CD4-positive, alpha-beta T cell treated with Interleukin-21 for 1 hour (primary cell): ENCODE measurements at regions not wholly inside any gene's neighbourhood (a gene's known extent, or its start where the extent isn't known, plus 50 kb on each side); places are given as distances from the start of the nearest gene placed in this dataset.

Experiments used
- DNase-seq: peaks from one replicate; pipeline ENCODE4 v3.0.0-alpha.2; 2020

DNA sequence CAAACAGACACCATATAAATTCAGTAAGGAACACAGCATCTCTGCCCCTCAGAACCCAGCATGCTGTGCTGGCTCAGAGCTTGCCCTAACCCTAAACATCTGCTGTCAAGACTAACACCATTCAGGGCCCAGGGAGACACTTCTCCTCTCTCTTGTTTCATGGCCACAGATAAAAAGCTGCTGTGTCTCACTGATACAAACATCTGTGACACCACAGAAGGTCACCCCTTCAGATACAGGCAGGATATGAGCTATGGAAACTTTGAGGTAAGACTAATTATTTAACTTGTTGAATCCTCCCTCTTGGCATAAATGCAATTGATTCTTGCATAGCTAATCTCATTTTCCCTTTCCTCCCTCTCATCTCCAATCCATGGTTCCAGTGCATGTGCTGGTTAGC is 61.6 kb upstream of the GPR12 start:
- DNase-seq: no peak

DNA sequence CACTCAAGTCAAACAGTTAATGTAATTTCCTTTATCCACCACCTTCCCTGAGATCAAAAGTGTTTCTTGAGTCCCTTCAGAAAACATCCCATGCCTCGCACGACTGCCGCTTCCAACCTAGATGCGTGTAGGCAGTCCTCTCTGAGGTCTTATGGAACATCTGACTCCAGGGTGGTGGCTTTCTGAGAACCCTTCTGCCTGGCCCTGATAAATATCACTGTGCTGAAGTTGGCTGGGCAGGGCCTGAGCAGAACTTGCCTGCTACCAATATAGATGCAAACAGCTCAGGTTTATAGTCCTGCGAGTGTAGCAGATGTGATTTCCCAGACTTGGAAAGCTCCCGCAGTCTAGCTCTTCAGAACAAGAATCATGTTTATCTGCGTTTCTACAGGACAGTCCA is 61.1 kb upstream of the GPR12 start:
- DNase-seq: no peak

DNA sequence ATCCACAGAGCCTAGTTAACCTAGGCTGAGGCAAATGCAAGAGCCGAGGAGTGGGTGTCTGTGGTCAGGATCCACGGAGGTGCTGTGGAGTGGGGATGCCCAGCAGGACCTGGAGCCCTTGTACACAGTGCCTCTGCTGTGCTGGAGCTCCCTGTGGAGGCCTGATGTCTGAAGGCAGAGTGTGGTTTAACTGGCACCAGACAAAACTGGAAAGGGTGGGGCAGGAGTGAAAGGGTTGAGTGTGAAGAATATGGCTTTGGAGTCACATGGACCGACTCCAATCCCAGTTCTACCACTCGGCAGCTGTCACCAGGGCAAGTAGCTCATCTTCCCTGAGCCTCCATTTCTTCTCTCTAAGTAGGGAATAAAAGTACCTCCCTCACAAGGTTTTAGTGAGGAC is 60.3 kb upstream of the GPR12 start:
- no peak for DNase-seq

DNA sequence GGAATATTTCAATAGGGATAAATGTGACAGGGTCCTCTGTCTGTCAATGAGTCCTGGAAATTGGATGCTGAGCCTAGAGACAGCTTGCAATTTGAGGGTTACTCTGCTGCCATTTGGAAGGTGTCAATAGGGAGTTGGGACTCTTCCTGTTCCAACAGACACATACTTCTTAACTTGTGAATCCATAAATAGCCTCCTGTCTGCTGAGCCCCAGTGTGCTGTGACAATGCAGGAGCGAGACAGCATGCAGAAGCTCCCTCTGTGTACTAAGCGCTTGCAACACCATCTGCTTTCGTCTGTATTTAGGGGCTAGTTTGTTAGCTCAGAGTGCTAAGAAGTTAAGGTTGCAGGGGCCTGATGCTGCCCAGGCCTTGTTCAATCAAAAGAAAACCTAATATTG is 58.5 kb upstream of the GPR12 start:
- DNase-seq: no peak

DNA sequence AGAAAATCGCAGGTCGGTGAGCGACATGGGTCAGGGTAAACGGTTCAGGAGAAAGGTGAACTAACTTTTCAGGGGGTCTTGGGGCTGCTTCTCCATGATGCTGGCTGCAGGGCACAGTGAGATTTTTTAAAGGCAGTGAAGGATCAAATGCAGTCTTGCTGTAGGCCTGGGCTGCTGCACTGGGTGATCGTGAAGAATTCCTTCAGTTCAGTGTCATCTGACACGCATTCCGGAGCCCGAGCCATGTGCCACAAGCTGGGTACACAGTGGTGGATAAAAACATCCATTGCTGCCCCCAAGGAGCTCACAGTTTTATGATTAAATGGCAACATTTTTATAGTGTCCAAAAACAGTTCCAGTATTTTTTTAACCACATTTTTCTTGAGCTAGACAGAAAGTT is 56.3 kb upstream of the GPR12 start:
- no peak for DNase-seq

DNA sequence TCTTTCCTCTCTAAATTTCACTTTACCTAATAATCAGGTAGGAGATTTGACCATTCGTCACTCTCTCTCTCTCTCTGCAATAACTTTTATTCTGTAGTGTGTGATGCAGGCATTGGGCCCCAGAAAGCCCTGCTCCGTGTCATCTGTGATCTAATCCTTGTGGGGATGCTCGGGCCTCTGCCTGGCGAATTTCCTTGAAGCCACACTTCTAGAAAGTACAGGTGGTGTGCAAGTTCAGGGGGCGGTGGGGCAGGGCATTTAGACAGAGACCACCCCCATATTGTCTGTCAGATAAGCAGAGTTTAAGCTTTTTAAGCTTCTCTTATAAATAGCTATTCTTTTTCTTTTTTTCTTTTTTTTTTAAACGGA is 53.4 kb upstream of the GPR12 start:
- no peak for DNase-seq

DNA sequence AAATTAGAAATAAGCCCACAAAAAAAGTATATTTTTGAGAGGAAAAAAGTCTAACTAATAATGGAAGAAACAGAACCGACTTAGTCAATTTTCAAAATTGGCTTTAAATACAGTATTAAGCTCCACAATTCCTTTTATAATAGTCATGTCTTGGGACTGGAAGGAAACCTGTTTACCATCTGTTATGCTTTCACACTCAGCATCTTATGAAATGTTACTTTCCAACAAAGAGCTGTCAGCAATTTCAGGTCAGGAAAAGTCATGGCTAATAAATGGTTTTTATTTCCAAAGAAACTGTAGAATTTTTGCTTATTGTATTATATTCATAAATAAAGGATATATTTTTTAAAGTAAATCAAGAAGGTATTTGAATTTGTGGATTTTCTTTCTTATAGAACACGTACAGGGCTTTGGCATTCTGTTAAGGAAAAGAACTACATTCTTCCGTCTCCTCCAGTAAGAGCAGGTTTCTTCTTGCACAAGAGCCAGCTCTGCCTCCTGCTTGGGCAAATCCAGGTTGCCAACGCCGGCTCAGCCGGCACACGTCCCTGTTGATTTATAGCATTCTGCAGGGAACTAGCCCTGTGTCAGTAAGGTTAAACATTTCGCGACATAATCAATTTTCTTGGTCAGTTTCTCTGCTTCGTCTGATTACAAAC is 52.9 kb upstream of the GPR12 start:
- DNase-seq: no peak

- no peak for DNase-seq
Observed at GRCh38 chr13:26811581-26811980, 51.0 kb upstream of the GPR12 start.
